D721Med (cell line): ENCODE measurements at regions not wholly inside any gene's neighbourhood (a gene's known extent, or its start where the extent isn't known, plus 50 kb on each side); places are given as distances from the start of the nearest gene placed in this dataset.

Source experiments
- DNase-seq: peaks from one replicate; pipeline ENCODE4 v3.0.0; 2011; ENCODE audit warnings: low spot score; ENCODE audit not compliant: insufficient read length
- FAIRE-seq: peaks from 2 replicates; lab custom pipeline; 2011; peaks lifted over from hg19 to GRCh38; lab: Jason Lieb, UNC
- CTCF ChIP-seq: IDR thresholded peaks from 2 replicates; pipeline ENCODE4 v1.5.1; 2012; ENCODE audit warnings: mild to moderate bottlenecking, control low read depth; ENCODE audit not compliant: insufficient read depth; ENCODE audit errors: missing control alignments

GRCh38 chr4:165600959-165601683 is 222.3 kb downstream of the CPE start:
- no peak for TF ChIP-seq CTCF
- FAIRE-seq (no peak), DNase-seq (no peak)

GRCh38 chr4:165602621-165603020 is 223.8 kb downstream of the CPE start:
- DNase-seq, result no peak
- FAIRE-seq, result no peak
- no peak for TF ChIP-seq CTCF

GRCh38 chr4:165604181-165604580 is 225.4 kb downstream of the CPE start:
- FAIRE-seq, result peak; percentile 60
- TF ChIP-seq CTCF, result no peak
- DNase-seq, result no peak

GRCh38 chr4:165605811-165606210 is 227.0 kb downstream of the CPE start:
- no peak for DNase-seq
- no peak for TF ChIP-seq CTCF
- peak; percentile 38 for FAIRE-seq

- no peak for FAIRE-seq
- no peak for TF ChIP-seq CTCF
Observed at GRCh38 chr4:165606465-165607205, 227.8 kb downstream of the CPE start.

GRCh38 chr4:165609653-165610052 is 230.8 kb downstream of the CPE start:
- no peak for TF ChIP-seq CTCF
- DNase-seq, result no peak
- FAIRE-seq, result no peak

More at GRCh38 chr4:165606465-165607205, 227.8 kb downstream of the CPE start:
- DNase-seq, result no peak
